Gastrocnemius medialis (tissue), 4 donors: ENCODE measurements at regions not wholly inside any gene's neighbourhood (a gene's known extent, or its start where the extent isn't known, plus 50 kb on each side); places are given as distances from the start of the nearest gene placed in this dataset.

Source experiments
- ATAC-seq, 2 donors: fragments of 150-250 bp; one replicate each; pipeline ENCODE4 v1.9.1; 2016
- DNase-seq, 2 donors: peaks; one replicate each; pipeline ENCODE4 v3.0.0-alpha.2; 2019
- H3K27ac ChIP-seq, 4 donors: fragments of 200-600 bp; sonication (generic); 1 replicate in 1 of 4; 2 replicates in 3 of 4; pipeline ENCODE4 v1.5.1; 2016 to 2018; ENCODE audit warnings: mild to moderate bottlenecking in 2 of 4, moderate library complexity in 1 of 4
- H3K27me3 ChIP-seq, 3 donors: fragments of 200-600 bp; sonication (generic) in 2 of 3; 1 replicate in 1 of 3; 2 replicates in 2 of 3; pipeline versions ENCODE4 v1.5.1 to v1.6.0; 2016 to 2019; ENCODE audit warnings: mild to moderate bottlenecking in 1 of 3, moderate library complexity in 1 of 3
- H3K36me3 ChIP-seq, 2 donors: fragments of 200-600 bp; sonication (generic) in 1 of 2; one replicate each; pipeline ENCODE4 v1.5.1; 2017 to 2018
- H3K4me1 ChIP-seq, 2 donors: fragments of 200-600 bp; sonication (generic) in 1 of 2; one replicate each; pipeline ENCODE4 v1.5.1; 2016 to 2017; ENCODE audit warnings: mild to moderate bottlenecking in 2 of 2
- H3K4me3 ChIP-seq, 4 donors: fragments of 200-600 bp; sonication (generic) in 3 of 4; 1 replicate in 1 of 4; 2 replicates in 3 of 4; pipeline ENCODE4 v1.5.1; 2016 to 2019; ENCODE audit warnings: mild to moderate bottlenecking in 2 of 4
- H3K9me3 ChIP-seq, 3 donors: fragments of 200-600 bp; sonication (generic) in 2 of 3; 1 replicate in 1 of 3; 2 replicates in 2 of 3; pipeline ENCODE4 v1.5.1; 2016 to 2019
- CTCF ChIP-seq, 5 experiments: fragments of 450-650 bp in 3 of 5; fragments of 200-600 bp in 2 of 5; sonication (generic) in 2 of 5; IDR thresholded peaks in 4 of 5; conservative IDR thresholded peaks in 1 of 5; 1 replicate in 4 of 5; 2 replicates in 1 of 5; pipeline ENCODE4 v1.5.1; 2016 to 2019; ENCODE audit warnings: antibody characterized with exemption in 5 of 5, mild to moderate bottlenecking in 3 of 5, moderate library complexity in 3 of 5
- POLR2A ChIP-seq, 2 donors: fragments of 450-650 bp; IDR thresholded peaks; one replicate each; pipeline ENCODE4 v1.6.1; 2017; ENCODE audit warnings: antibody characterized with exemption in 2 of 2, mild to moderate bottlenecking in 2 of 2, moderate library complexity in 2 of 2
- in situ Hi-C, 4 donors: fragments of 200-750 bp; cut with MboI; loops; one replicate each; pipeline versions ENCODE4 v1.15.0 to v1.8.0; 2017; ENCODE audit warnings: low sequenced_read_pairs in 4 of 4
- intact Hi-C: fragments of 100-400 bp; cut with DNase I; formaldehyde crosslinking; loops from one replicate; pipeline ENCODE4 v1.15.1; 2023; ENCODE audit warnings: low total_unique reads

DNA sequence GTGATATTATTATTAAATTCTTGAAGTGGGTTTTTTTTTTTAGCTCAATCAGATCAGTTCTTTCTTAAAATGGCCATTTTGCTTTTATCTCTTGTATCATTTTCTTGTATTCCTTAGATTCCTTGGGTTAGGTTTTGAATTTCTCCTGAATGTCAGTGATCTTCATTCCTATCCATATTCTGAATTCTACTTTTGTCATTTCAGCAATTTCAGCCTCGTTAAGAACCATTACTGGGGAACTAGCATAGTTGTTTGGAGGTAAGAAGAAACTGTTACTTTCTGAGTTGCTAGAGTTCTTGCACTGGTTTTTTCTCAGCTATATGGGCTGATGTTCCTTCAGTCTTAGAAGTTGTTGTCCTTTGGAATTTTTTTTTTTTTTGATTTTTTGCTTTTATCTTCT lies 293.1 kb downstream of the MAP2K4 start:
- no peaks in the 10 kb centered on the region for H3K27me3 ChIP-seq
- DNase-seq (no peak), ATAC-seq (no peak)
- no peak overlapping the region for H3K27ac ChIP-seq
- in situ Hi-C loops, result no loop called here
- H3K4me1 ChIP-seq, result no peaks in the 10 kb centered on the region
- no peak for TF ChIP-seq POLR2A (IDR thresholded peaks at IDR 0.05)
- no peak for TF ChIP-seq CTCF (IDR thresholded peaks at IDR 0.05 in 4 of 5, conservative IDR thresholded peaks at IDR 0.05 in 1 of 5)
- no peak overlapping the region for H3K4me3 ChIP-seq
- intact Hi-C loops, result no loop called here
- H3K9me3 ChIP-seq, result no peaks in the 10 kb centered on the region
- H3K36me3 ChIP-seq, result no peaks in the 10 kb centered on the region

DNA sequence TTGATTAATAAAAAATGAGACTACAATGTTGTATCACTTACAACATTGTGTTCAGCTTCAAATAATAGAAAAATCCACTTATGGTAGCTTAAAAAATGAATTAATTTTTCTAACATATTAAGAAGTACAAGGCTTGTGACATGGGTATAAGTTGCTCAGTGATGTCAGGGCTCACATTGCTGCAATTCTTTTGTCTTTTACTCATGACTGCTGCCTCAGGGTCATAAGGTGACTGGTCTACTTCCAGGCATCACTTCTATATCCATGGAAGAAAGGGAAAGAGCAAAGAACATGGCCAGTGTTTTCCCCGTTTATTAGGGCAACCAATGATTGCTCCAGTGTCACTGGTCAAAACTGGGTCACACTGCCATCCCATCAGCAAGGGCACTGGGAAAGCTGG lies 295.3 kb downstream of the MAP2K4 start:
- TF ChIP-seq CTCF (IDR thresholded peaks at IDR 0.05 in 4 of 5, conservative IDR thresholded peaks at IDR 0.05 in 1 of 5) (no peak), POLR2A (IDR thresholded peaks at IDR 0.05) (no peak)
- in situ Hi-C loops (no loop called here), intact Hi-C loops (no loop called here)
- Histone ChIP-seq H3K36me3 (no peaks in the 10 kb centered on the region), H3K4me1 (no peaks in the 10 kb centered on the region), H3K27me3 (no peaks in the 10 kb centered on the region), H3K27ac (no peak overlapping the region), H3K4me3 (no peak overlapping the region), H3K9me3 (no peaks in the 10 kb centered on the region)
- no peak for DNase-seq
- no peak for ATAC-seq

- no peak for TF ChIP-seq CTCF (IDR thresholded peaks at IDR 0.05 in 4 of 5, conservative IDR thresholded peaks at IDR 0.05 in 1 of 5)
- no peak for TF ChIP-seq POLR2A (IDR thresholded peaks at IDR 0.05)
- H3K4me3 ChIP-seq, result no peak overlapping the region
- no peak for ATAC-seq
- in situ Hi-C loops (no loop called here), intact Hi-C loops (no loop called here)
- no peaks in the 10 kb centered on the region for H3K9me3 ChIP-seq
- DNase-seq, result no peak
- no peak overlapping the region for H3K27ac ChIP-seq
- H3K27me3 ChIP-seq, result no peaks in the 10 kb centered on the region
- no peaks in the 10 kb centered on the region for H3K36me3 ChIP-seq
- H3K4me1 ChIP-seq, result no peaks in the 10 kb centered on the region
Measured at GRCh38 chr17:12318571-12319266, 298.0 kb downstream of the MAP2K4 start.

DNA sequence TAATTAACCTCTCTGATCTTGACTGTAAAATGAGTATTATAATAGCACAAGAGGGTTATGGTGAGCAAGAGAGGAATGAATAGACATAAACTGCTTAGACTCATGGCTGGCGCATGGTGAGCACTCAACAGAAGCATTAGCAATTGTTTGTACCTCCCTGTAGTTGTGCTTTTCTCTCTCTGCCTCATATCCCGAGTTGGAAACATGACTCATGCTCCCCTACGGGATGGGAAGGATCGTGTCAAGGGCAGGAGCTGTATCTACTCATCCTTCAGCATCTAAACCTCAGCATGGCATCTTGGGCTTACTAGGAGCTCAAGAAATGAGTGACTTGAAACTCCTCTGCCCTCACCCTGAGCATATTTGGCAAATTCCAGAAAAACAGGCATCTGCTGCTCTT lies 299.6 kb downstream of the MAP2K4 start:
- no peak for TF ChIP-seq CTCF (IDR thresholded peaks at IDR 0.05 in 4 of 5, conservative IDR thresholded peaks at IDR 0.05 in 1 of 5)
- no peak for TF ChIP-seq POLR2A (IDR thresholded peaks at IDR 0.05)
- no peak for DNase-seq
- no peak for ATAC-seq
- intact Hi-C loops (no loop called here), in situ Hi-C loops (no loop called here)
- no peaks in the 10 kb centered on the region for H3K9me3 ChIP-seq
- H3K4me1 ChIP-seq, result no peaks in the 10 kb centered on the region
- H3K4me3 ChIP-seq, result no peak overlapping the region
- H3K27ac ChIP-seq, result no peak overlapping the region
- no peaks in the 10 kb centered on the region for H3K27me3 ChIP-seq
- H3K36me3 ChIP-seq, result no peaks in the 10 kb centered on the region

DNA sequence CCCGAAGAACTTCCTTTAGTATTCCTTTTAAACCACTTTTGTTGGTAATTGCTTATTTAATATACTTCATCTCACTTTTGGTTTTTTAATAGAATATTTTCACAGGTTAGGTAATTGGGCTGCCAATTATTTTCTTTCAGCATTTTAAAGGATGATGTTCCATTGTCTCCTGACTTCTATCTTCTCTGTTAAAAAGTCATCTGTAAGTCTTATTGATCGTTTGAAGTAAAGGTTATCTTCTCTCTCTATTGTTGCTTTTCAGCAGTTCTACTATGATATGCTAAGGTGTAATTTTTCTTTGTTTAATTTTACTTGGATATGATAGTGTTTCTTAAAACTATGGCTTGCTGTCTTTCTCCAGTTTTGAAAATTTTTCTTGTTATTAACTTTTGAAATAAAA lies 307.5 kb downstream of the MAP2K4 start:
- no peak for TF ChIP-seq CTCF (IDR thresholded peaks at IDR 0.05 in 4 of 5, conservative IDR thresholded peaks at IDR 0.05 in 1 of 5)
- in situ Hi-C loops (no loop called here), intact Hi-C loops (no loop called here)
- no peaks in the 10 kb centered on the region for H3K27me3 ChIP-seq
- H3K4me3 ChIP-seq, result no peak overlapping the region
- ATAC-seq (no peak), DNase-seq (no peak)
- no peaks in the 10 kb centered on the region for H3K4me1 ChIP-seq
- H3K9me3 ChIP-seq, result no peaks in the 10 kb centered on the region
- no peak overlapping the region for H3K27ac ChIP-seq
- no peaks in the 10 kb centered on the region for H3K36me3 ChIP-seq
